K562 (cell line): ENCODE measurements at regions not wholly inside any gene's neighbourhood (a gene's known extent, or its start where the extent isn't known, plus 50 kb on each side); places are given as distances from the start of the nearest gene placed in this dataset.

ENCODE experiments used
- CREB3 ChIP-seq: fragments of 450-650 bp; conservative IDR thresholded peaks from 2 replicates; pipeline ENCODE4 v1.6.1; 2016; ENCODE audit warnings: missing genetic modification characterization, low read depth, mild to moderate bottlenecking, missing compliant biosample characterization, moderate library complexity
- CREBBP ChIP-seq: IDR thresholded peaks from one replicate; pipeline ENCODE4 v1.6.1; 2012; ENCODE audit warnings: low read depth, mild to moderate bottlenecking, control low read depth, inconsistent platforms, low read length
- FOS ChIP-seq: IDR thresholded peaks from 3 replicates; pipeline ENCODE4 v1.6.1; 2011; ENCODE audit not compliant: insufficient read length; ENCODE audit errors: extremely low read depth
- MAZ ChIP-seq, 2 experiments: fragments of 450-650 bp in 1 of 2; sonication (generic) in 1 of 2; formaldehyde crosslinking; IDR thresholded peaks in 1 of 2; conservative IDR thresholded peaks in 1 of 2; 2 replicates each; pipeline versions ENCODE4 v1.4.0 to v1.5.0; 2020; ENCODE audit warnings: mild to moderate bottlenecking in 1 of 2, missing genetic modification reagents in 1 of 2
- MYC ChIP-seq, 2 experiments: fragments of 250-450 bp in 1 of 2; sonication (Bioruptor Pico) in 1 of 2; IDR thresholded peaks; 2 replicates each; pipeline versions ENCODE4 v1.5.1 to v1.6.1; 2012 to 2021; ENCODE audit warnings: low read depth in 2 of 2, borderline replicate concordance in 1 of 2, improper control_type of control experiment in 1 of 2, low read length in 1 of 2, mild to moderate bottlenecking in 1 of 2, moderate library complexity in 1 of 2
- NFE2L1 ChIP-seq: fragments of 450-650 bp; IDR thresholded peaks from 2 replicates; pipeline ENCODE4 v1.6.1; 2016; ENCODE audit warnings: missing genetic modification characterization, low read depth, mild to moderate bottlenecking, missing compliant biosample characterization, moderate library complexity, borderline replicate concordance
- NFRKB ChIP-seq: fragments of 450-650 bp; IDR thresholded peaks from 2 replicates; pipeline ENCODE4 v1.6.1; 2016; ENCODE audit warnings: low read depth
- NONO ChIP-seq, 2 experiments: fragments of 200-400 bp in 1 of 2; fragments of 450-650 bp in 1 of 2; formaldehyde crosslinking in 1 of 2; IDR thresholded peaks; 2 replicates each; pipeline ENCODE4 v1.6.1; 2017; ENCODE audit warnings: low read depth in 2 of 2, mild to moderate bottlenecking in 2 of 2, moderate library complexity in 2 of 2, low read length in 1 of 2
- NRF1 ChIP-seq, 2 experiments: fragments of 450-650 bp; IDR thresholded peaks in 1 of 2; conservative IDR thresholded peaks in 1 of 2; 2 replicates each; pipeline ENCODE4 v1.6.1; 2014; ENCODE audit warnings: mild to moderate bottlenecking in 2 of 2
- PHB2 ChIP-seq: fragments of 450-650 bp; IDR thresholded peaks from 2 replicates; pipeline ENCODE4 v1.6.1; 2017; ENCODE audit warnings: low read depth
- SRSF7 ChIP-seq: fragments of 200-400 bp; formaldehyde crosslinking; optimal IDR thresholded peaks from 2 replicates; pipeline ENCODE3; 2017; ENCODE audit warnings: mild to moderate bottlenecking, low read depth, low read length
- TCF3 ChIP-seq: sonication (generic); formaldehyde crosslinking; IDR thresholded peaks from 2 replicates; pipeline ENCODE4 v1.4.0; 2020; ENCODE audit warnings: mild to moderate bottlenecking, missing genetic modification reagents
- XRCC3 ChIP-seq: fragments of 450-650 bp; IDR thresholded peaks from 2 replicates; pipeline ENCODE4 v1.6.1; 2017; ENCODE audit warnings: mild to moderate bottlenecking, moderate library complexity
- ZBTB49 ChIP-seq: sonication (generic); formaldehyde crosslinking; IDR thresholded peaks from 2 replicates; pipeline ENCODE4 v1.8.0; 2022; ENCODE audit warnings: missing genetic modification reagents, mild to moderate bottlenecking, borderline replicate concordance
- ZBTB9 ChIP-seq: fragments of 450-650 bp; formaldehyde crosslinking; IDR thresholded peaks from 2 replicates; pipeline ENCODE4 v1.4.0; 2020; ENCODE audit warnings: mild to moderate bottlenecking, moderate library complexity
- ZFP1 ChIP-seq: fragments of 450-650 bp; formaldehyde crosslinking; IDR thresholded peaks from 2 replicates; pipeline ENCODE4 v1.4.0; 2020; ENCODE audit warnings: mild to moderate bottlenecking, mixed read lengths
- ZNF518B ChIP-seq: fragments of 250-450 bp; sonication (Bioruptor Pico); IDR thresholded peaks from 2 replicates; pipeline ENCODE4 v1.5.0; 2021; ENCODE audit warnings: mild to moderate bottlenecking, moderate library complexity
- ZNF589 ChIP-seq: fragments of 200-800 bp; sonication (Bioruptor generic); IDR thresholded peaks from 2 replicates; pipeline ENCODE4 v1.6.1; 2016; ENCODE audit warnings: low read depth, missing genetic modification characterization, missing compliant biosample characterization

- no peak for TF ChIP-seq ZBTB49 (CRISPR knock-in tag)
- no peak for TF ChIP-seq TCF3 (CRISPR knock-in tag)
- no peak for TF ChIP-seq ZBTB9 (CRISPR knock-in tag)
- TF ChIP-seq ZFP1 (CRISPR knock-in tag) = no peak
- no peak for TF ChIP-seq CREBBP
- no peak for TF ChIP-seq CREB3
- no peak for TF ChIP-seq NFE2L1 (tag)
- no peak for TF ChIP-seq NFRKB
- no peak for TF ChIP-seq NRF1 (conservative IDR thresholded peaks at IDR 0.05 in 1 of 2, IDR thresholded peaks at IDR 0.05 in 1 of 2)
- no peak for TF ChIP-seq FOS
- TF ChIP-seq XRCC3 = no peak
- peak in 1 of 2 experiments; percentile 38; a peak in 1 of 4 replicates for TF ChIP-seq MAZ (CRISPR knock-in tag; conservative IDR thresholded peaks at IDR 0.05 in 1 of 2, IDR thresholded peaks at IDR 0.05 in 1 of 2)
- no peak for TF ChIP-seq NONO (IDR thresholded peaks at IDR 0.05; ENCODE audit: low read depth in 2 of 2, low read length in 1 of 2)
- TF ChIP-seq ZNF518B (CRISPR knock-in tag) = 0 out of 2 replicates have a peak, but pooled peaks have one; percentile 73
- TF ChIP-seq SRSF7 = no peak
- TF ChIP-seq PHB2 = no peak
- no peak for TF ChIP-seq MYC (IDR thresholded peaks at IDR 0.05; ENCODE audit: low read depth, low read length)
- no peak for TF ChIP-seq MYC (CRISPR knock-in tag; IDR thresholded peaks at IDR 0.05; ENCODE audit: borderline replicate concordance, low read depth)
- TF ChIP-seq ZNF589 (CRISPR knock-in tag) = no peak
Measured at GRCh38 chr22:22166941-22167713, 77.5 kb upstream of the VPREB1 start (continued).
